ENCODE measurements at regions not wholly inside any gene's neighbourhood (a gene's known extent, or its start where the extent isn't known, plus 50 kb on each side); places are given as distances from the start of the nearest gene placed in this dataset.

- Histone ChIP-seq H3K79me2 (ENCODE audit: low read length) (no peaks in the 10 kb centered on the region), H3K4me1 (ENCODE audit: low read length) (no peaks in the 10 kb centered on the region), H3K4me2 (ENCODE audit: low read depth, low read length, poor library complexity, severe bottlenecking) (no peak overlapping the region), H2AFZ (ENCODE audit: low read length) (no peak overlapping the region), H3K9me2 (replicated peaks; ENCODE audit: insufficient read depth, low read length) (no peaks in the 10 kb centered on the region), H3K9ac (ENCODE audit: low read length) (no peak overlapping the region), H3K9me3 (ENCODE audit: low read length) (no peaks in the 10 kb centered on the region), H3K36me3 (ENCODE audit: insufficient read depth, low read length) (no peaks in the 10 kb centered on the region), H4K20me1 (ENCODE audit: insufficient read depth, low read depth, low read length) (no peaks in the 10 kb centered on the region), H3K27ac (ENCODE audit: low read length) (no peak overlapping the region), H3K4me3 (ENCODE audit: low read length) (no peak overlapping the region), H3K27me3 (ENCODE audit: low read length) (no peaks in the 10 kb centered on the region)
- no peak for DNase-seq
Measured at GRCh38 chr3:124261306-124261705, 269.4 kb upstream of the ROPN1 start.

GRCh38 chr3:124263168-124263567 is 271.2 kb upstream of the ROPN1 start:
- Histone ChIP-seq H3K27me3 (ENCODE audit: low read length) (no peaks in the 10 kb centered on the region), H3K4me2 (ENCODE audit: low read depth, low read length, poor library complexity, severe bottlenecking) (no peak overlapping the region), H3K4me3 (ENCODE audit: low read length) (no peak overlapping the region), H3K9me2 (replicated peaks; ENCODE audit: insufficient read depth, low read length) (no peaks in the 10 kb centered on the region), H3K36me3 (ENCODE audit: insufficient read depth, low read length) (no peaks in the 10 kb centered on the region), H3K79me2 (ENCODE audit: low read length) (no peaks in the 10 kb centered on the region), H3K4me1 (ENCODE audit: low read length) (no peaks in the 10 kb centered on the region), H3K9me3 (ENCODE audit: low read length) (no peaks in the 10 kb centered on the region), H2AFZ (ENCODE audit: low read length) (no peak overlapping the region), H3K27ac (ENCODE audit: low read length) (no peak overlapping the region), H4K20me1 (ENCODE audit: insufficient read depth, low read depth, low read length) (no peaks in the 10 kb centered on the region), H3K9ac (ENCODE audit: low read length) (no peak overlapping the region)
- no peak for DNase-seq

- DNase-seq, result no peak
- H3K4me2 ChIP-seq (ENCODE audit: low read depth, low read length, poor library complexity, severe bottlenecking), result no peak overlapping the region
- H3K4me3 ChIP-seq (ENCODE audit: low read length), result no peak overlapping the region
- no peaks in the 10 kb centered on the region for H3K9me3 ChIP-seq (ENCODE audit: low read length)
- no peaks in the 10 kb centered on the region for H3K9me2 ChIP-seq (replicated peaks; ENCODE audit: insufficient read depth, low read length)
- no peaks in the 10 kb centered on the region for H4K20me1 ChIP-seq (ENCODE audit: insufficient read depth, low read depth, low read length)
- no peak overlapping the region for H3K27ac ChIP-seq (ENCODE audit: low read length)
- H3K36me3 ChIP-seq (ENCODE audit: insufficient read depth, low read length), result no peaks in the 10 kb centered on the region
- H3K9ac ChIP-seq (ENCODE audit: low read length), result no peak overlapping the region
- no peaks in the 10 kb centered on the region for H3K4me1 ChIP-seq (ENCODE audit: low read length)
- H3K27me3 ChIP-seq (ENCODE audit: low read length), result no peaks in the 10 kb centered on the region
- no peak overlapping the region for H2AFZ ChIP-seq (ENCODE audit: low read length)
- H3K79me2 ChIP-seq (ENCODE audit: low read length), result no peaks in the 10 kb centered on the region
Measured at GRCh38 chr3:124264346-124264745, 272.4 kb upstream of the ROPN1 start.

GRCh38 chr3:124266487-124266886 is 274.6 kb upstream of the ROPN1 start:
- H3K27me3 ChIP-seq (ENCODE audit: low read length), result no peaks in the 10 kb centered on the region
- no peak overlapping the region for H3K9ac ChIP-seq (ENCODE audit: low read length)
- no peaks in the 10 kb centered on the region for H3K4me1 ChIP-seq (ENCODE audit: low read length)
- H3K27ac ChIP-seq (ENCODE audit: low read length), result no peak overlapping the region
- no peak overlapping the region for H2AFZ ChIP-seq (ENCODE audit: low read length)
- no peaks in the 10 kb centered on the region for H3K9me3 ChIP-seq (ENCODE audit: low read length)
- no peak overlapping the region for H3K4me2 ChIP-seq (ENCODE audit: low read depth, low read length, poor library complexity, severe bottlenecking)
- no peaks in the 10 kb centered on the region for H3K79me2 ChIP-seq (ENCODE audit: low read length)
- H3K4me3 ChIP-seq (ENCODE audit: low read length), result no peak overlapping the region
- no peaks in the 10 kb centered on the region for H4K20me1 ChIP-seq (ENCODE audit: insufficient read depth, low read depth, low read length)
- no peaks in the 10 kb centered on the region for H3K36me3 ChIP-seq (ENCODE audit: insufficient read depth, low read length)
- no peaks in the 10 kb centered on the region for H3K9me2 ChIP-seq (replicated peaks; ENCODE audit: insufficient read depth, low read length)
- DNase-seq, result no peak

GRCh38 chr3:124267406-124267805 is 275.5 kb upstream of the ROPN1 start:
- no peak for DNase-seq
- Histone ChIP-seq H3K27ac (ENCODE audit: low read length) (no peak overlapping the region), H3K9me3 (ENCODE audit: low read length) (no peaks in the 10 kb centered on the region), H3K4me1 (ENCODE audit: low read length) (no peaks in the 10 kb centered on the region), H4K20me1 (ENCODE audit: insufficient read depth, low read depth, low read length) (no peaks in the 10 kb centered on the region), H2AFZ (ENCODE audit: low read length) (no peak overlapping the region), H3K4me3 (ENCODE audit: low read length) (no peak overlapping the region), H3K9me2 (replicated peaks; ENCODE audit: insufficient read depth, low read length) (no peaks in the 10 kb centered on the region), H3K27me3 (ENCODE audit: low read length) (no peaks in the 10 kb centered on the region), H3K9ac (ENCODE audit: low read length) (no peak overlapping the region), H3K79me2 (ENCODE audit: low read length) (no peaks in the 10 kb centered on the region), H3K36me3 (ENCODE audit: insufficient read depth, low read length) (no peaks in the 10 kb centered on the region), H3K4me2 (ENCODE audit: low read depth, low read length, poor library complexity, severe bottlenecking) (no peak overlapping the region)

- no peaks in the 10 kb centered on the region for H4K20me1 ChIP-seq (ENCODE audit: insufficient read depth, low read depth, low read length)
- no peaks in the 10 kb centered on the region for H3K79me2 ChIP-seq (ENCODE audit: low read length)
- H3K36me3 ChIP-seq (ENCODE audit: insufficient read depth, low read length), result no peaks in the 10 kb centered on the region
- no peak overlapping the region for H2AFZ ChIP-seq (ENCODE audit: low read length)
- no peaks in the 10 kb centered on the region for H3K9me3 ChIP-seq (ENCODE audit: low read length)
- H3K27me3 ChIP-seq (ENCODE audit: low read length), result no peaks in the 10 kb centered on the region
- no peak overlapping the region for H3K27ac ChIP-seq (ENCODE audit: low read length)
- no peak overlapping the region for H3K4me2 ChIP-seq (ENCODE audit: low read depth, low read length, poor library complexity, severe bottlenecking)
- H3K4me3 ChIP-seq (ENCODE audit: low read length), result no peak overlapping the region
- DNase-seq, result no peak
- no peaks in the 10 kb centered on the region for H3K4me1 ChIP-seq (ENCODE audit: low read length)
- H3K9ac ChIP-seq (ENCODE audit: low read length), result no peak overlapping the region
- no peaks in the 10 kb centered on the region for H3K9me2 ChIP-seq (replicated peaks; ENCODE audit: insufficient read depth, low read length)
Measured at GRCh38 chr3:124268355-124268754, 276.4 kb upstream of the ROPN1 start.

- H4K20me1 ChIP-seq (ENCODE audit: insufficient read depth, low read depth, low read length), result no peaks in the 10 kb centered on the region
- no peak overlapping the region for H3K4me2 ChIP-seq (ENCODE audit: low read depth, low read length, poor library complexity, severe bottlenecking)
- H3K4me3 ChIP-seq (ENCODE audit: low read length), result no peak overlapping the region
- H3K27me3 ChIP-seq (ENCODE audit: low read length), result no peaks in the 10 kb centered on the region
- H3K9ac ChIP-seq (ENCODE audit: low read length), result no peak overlapping the region
- H3K4me1 ChIP-seq (ENCODE audit: low read length), result no peaks in the 10 kb centered on the region
- no peak for DNase-seq
- no peaks in the 10 kb centered on the region for H3K9me2 ChIP-seq (replicated peaks; ENCODE audit: insufficient read depth, low read length)
- no peaks in the 10 kb centered on the region for H3K36me3 ChIP-seq (ENCODE audit: insufficient read depth, low read length)
- H3K79me2 ChIP-seq (ENCODE audit: low read length), result no peaks in the 10 kb centered on the region
- no peaks in the 10 kb centered on the region for H3K9me3 ChIP-seq (ENCODE audit: low read length)
- no peak overlapping the region for H3K27ac ChIP-seq (ENCODE audit: low read length)
- no peak overlapping the region for H2AFZ ChIP-seq (ENCODE audit: low read length)
Measured at GRCh38 chr3:124269619-124270018, 277.7 kb upstream of the ROPN1 start.

GRCh38 chr3:124272605-124273151 is 280.8 kb upstream of the ROPN1 start:
- H3K79me2 ChIP-seq (ENCODE audit: low read length), result no peaks in the 10 kb centered on the region
- no peak overlapping the region for H2AFZ ChIP-seq (ENCODE audit: low read length)
- no peaks in the 10 kb centered on the region for H3K4me1 ChIP-seq (ENCODE audit: low read length)
- H3K9me2 ChIP-seq (replicated peaks; ENCODE audit: insufficient read depth, low read length), result no peaks in the 10 kb centered on the region
- no peaks in the 10 kb centered on the region for H3K27me3 ChIP-seq (ENCODE audit: low read length)
- no peak overlapping the region for H3K4me3 ChIP-seq (ENCODE audit: low read length)
- no peak overlapping the region for H3K4me2 ChIP-seq (ENCODE audit: low read depth, low read length, poor library complexity, severe bottlenecking)
- no peaks in the 10 kb centered on the region for H3K9me3 ChIP-seq (ENCODE audit: low read length)
- H3K27ac ChIP-seq (ENCODE audit: low read length), result no peak overlapping the region
- H3K9ac ChIP-seq (ENCODE audit: low read length), result no peak overlapping the region
- H3K36me3 ChIP-seq (ENCODE audit: insufficient read depth, low read length), result no peaks in the 10 kb centered on the region
- H4K20me1 ChIP-seq (ENCODE audit: insufficient read depth, low read depth, low read length), result no peaks in the 10 kb centered on the region
- no peak for DNase-seq

GRCh38 chr3:124273651-124274050 is 281.7 kb upstream of the ROPN1 start:
- Histone ChIP-seq H3K9me2 (replicated peaks; ENCODE audit: insufficient read depth, low read length) (no peaks in the 10 kb centered on the region), H3K9me3 (ENCODE audit: low read length) (no peaks in the 10 kb centered on the region), H4K20me1 (ENCODE audit: insufficient read depth, low read depth, low read length) (no peaks in the 10 kb centered on the region), H3K27me3 (ENCODE audit: low read length) (no peaks in the 10 kb centered on the region), H3K4me3 (ENCODE audit: low read length) (no peak overlapping the region), H3K9ac (ENCODE audit: low read length) (no peak overlapping the region), H3K4me1 (ENCODE audit: low read length) (no peaks in the 10 kb centered on the region), H3K27ac (ENCODE audit: low read length) (no peak overlapping the region), H3K4me2 (ENCODE audit: low read depth, low read length, poor library complexity, severe bottlenecking) (no peak overlapping the region), H3K79me2 (ENCODE audit: low read length) (no peaks in the 10 kb centered on the region), H3K36me3 (ENCODE audit: insufficient read depth, low read length) (no peaks in the 10 kb centered on the region), H2AFZ (ENCODE audit: low read length) (no peak overlapping the region)
- no peak for DNase-seq

All from Karpas-422 (cell line).